Stimulated activated CD8-positive, alpha-beta memory T cell treated with anti-CD3 and anti-CD28 coated beads, Interleukin-4, amount 100 ng/mL, for 4 hours (primary cell): ENCODE measurements at regions not wholly inside any gene's neighbourhood (a gene's known extent, or its start where the extent isn't known, plus 50 kb on each side); places are given as distances from the start of the nearest gene placed in this dataset.

Experiments used
- DNase-seq, 2 donors: peaks; one replicate each; pipeline ENCODE4 v3.0.0-alpha.2; 2020; ENCODE audit warnings: low read depth in 2 of 2, low spot score in 1 of 2

DNA sequence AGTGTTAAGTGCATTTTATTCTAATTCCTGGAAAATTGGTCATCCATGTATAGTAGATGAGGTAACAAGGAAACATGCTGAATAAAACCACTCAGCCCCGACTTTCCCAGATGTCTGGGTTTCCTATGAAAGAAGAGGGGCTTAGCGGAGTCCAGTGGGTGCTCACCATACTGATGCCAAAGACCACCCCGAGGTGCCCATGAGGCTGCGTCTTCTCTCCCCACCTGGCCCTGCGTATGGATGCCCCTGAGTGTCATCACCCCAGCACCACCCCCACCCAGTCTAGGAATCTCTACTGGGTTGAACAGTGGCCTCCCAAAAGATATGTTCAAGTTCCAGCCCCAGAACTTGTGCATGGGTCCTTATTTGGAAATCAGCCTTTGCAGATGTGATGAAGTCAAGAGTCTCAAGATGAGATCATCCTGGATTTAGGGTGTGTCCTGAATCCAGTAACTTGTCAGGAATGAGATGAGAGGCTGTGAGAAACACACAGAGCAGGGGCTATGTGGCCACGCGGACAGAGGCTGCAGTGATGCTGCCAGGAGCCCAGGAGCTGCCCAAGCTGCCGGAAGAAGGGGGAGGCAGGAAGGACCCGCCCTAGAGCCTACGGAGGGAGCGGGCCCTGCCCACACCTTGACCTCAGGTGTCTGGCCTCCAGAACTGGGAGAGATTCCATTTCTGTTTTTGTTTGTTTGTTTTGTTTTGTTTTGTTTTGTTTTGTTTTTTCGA lies 124.6 kb upstream of the CDH4 start:
- DNase-seq, result no peak

DNA sequence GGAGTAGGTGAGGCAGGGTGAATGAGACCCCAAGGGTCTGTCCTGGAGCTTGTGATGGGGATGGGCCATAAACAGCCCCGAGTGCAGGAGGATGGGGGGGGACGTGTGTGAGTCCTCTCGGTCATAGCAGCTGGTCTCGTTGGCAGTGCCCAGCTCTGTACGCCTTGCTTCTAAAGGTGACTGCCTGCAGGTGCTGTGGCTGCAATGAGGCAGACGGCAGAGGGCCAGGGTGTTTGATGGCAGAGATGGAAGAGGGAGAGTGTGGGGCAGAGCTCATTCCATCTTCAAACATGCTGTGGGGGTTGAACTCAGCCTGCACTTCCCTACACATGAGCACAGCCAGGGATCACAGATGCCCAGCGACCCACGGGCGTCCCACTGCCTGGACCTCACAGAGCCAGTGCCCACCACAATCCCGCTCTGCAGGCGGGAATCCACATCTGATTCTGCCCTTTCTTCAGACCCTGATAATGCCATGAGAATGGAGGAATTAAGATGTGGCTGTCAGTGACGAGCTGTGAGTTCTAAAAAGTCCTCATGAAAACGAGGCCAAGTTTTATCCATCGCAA lies 123.3 kb upstream of the CDH4 start:
- DNase-seq, result no peak

DNA sequence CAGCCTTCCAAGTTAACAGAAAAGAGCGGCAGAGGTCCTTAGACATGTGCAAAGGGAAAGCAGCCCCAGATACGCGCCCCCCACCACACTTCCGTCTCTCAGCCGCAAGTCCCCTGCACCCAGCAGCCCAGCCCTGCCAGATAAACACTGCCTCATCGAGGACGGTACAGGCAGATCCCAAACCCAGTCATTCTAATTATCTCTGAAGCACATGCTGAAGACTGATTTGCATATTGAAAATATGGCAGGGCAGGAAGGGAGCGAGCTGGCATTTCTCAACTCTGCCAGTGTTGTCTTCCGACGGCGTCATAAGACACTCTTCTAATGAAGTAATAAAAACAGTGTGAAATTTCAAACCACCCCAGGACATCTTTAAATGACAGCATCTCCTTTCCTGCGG lies 122.8 kb upstream of the CDH4 start:
- no peak for DNase-seq

DNA sequence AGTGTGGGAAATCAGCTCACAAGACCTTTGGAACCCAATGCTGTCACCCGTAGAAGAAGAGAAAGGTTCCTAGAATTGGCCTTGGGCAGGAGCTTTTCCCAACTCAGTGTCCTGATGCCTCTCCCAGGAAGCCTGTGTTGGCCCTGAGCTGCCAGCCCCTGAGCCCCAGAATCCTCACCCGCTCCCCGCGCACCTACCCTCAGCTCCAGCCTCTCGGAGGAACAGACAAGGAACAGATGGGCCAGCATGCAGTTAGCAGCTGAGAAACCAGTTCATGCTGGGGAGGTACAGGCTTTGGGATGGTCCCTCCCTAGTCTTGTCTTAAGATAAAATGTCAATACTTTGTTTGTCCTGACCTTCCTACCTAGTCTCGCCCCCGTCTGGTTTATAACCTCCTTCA lies 121.9 kb upstream of the CDH4 start:
- DNase-seq, result no peak

DNA sequence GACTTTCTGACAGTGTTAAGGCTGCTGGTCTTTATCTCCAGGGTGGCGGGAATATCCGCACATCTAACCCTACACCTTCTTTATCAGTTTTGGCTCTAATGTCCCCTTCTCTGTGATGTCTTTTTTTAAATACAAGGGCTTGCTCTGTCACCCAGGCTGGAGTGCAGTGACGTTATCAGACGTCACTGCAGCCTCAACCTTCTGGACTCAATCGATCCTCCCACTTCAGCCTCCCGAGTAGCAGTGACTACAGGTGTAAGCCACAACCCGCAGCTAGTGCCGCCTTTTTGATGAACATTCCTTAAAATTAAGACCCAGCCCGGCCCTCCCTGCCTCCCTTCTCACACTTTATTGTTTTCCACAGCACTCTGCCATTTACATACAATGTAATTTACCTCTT lies 120.1 kb upstream of the CDH4 start:
- DNase-seq, result no peak

DNA sequence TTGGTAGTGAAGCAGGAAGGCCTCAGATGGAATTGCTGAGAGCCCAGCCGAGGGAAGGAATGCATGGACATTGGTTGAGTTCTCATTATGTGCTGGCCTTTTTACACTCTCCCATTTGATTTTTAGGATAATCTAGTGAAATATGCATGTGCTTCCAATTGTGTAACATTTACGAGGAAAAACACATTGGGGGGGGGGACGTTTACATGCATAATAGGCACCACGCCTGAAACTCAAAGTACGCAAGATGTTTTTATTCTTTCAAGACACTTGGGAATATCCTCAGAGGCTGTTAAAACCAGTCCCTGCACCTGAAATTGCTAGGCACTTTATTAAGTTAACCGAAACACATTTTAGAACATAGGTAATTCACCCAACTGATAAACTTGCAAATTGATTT lies 118.5 kb upstream of the CDH4 start:
- DNase-seq, result no peak

DNA sequence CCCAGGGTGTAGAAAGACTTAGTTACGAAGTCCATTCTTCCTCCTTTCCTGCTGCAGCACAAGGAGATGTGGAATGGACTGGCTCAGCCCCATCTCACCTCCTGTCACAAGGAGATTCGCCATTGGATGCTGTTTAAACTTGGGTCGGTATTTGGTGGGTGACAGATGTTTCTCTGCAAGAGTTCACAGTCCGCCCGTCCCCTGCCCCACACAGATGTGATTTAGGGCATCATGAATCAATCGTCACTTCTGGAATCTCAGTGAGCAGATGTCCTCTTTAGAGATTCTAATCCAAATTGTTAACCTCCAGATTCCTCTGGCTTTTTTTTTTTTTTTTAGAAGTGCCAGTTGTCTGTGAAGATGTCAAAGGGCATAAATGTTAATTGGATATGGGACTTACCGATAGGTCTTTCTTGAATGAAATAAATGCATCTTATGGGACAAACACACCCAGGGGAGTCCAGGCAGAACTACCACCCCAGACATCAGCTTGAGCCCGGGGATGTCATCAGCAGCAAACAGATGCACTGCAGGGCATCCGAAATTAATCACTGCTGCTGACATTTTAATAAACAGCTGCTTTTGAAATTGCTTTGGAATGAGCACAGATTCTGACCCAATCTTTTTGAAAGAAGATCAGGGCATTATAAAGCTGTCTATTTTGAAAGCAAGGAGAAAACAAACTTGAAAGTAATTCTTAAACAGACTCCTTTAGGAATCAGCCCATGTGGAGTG lies 117.6 kb upstream of the CDH4 start:
- no peak for DNase-seq

DNA sequence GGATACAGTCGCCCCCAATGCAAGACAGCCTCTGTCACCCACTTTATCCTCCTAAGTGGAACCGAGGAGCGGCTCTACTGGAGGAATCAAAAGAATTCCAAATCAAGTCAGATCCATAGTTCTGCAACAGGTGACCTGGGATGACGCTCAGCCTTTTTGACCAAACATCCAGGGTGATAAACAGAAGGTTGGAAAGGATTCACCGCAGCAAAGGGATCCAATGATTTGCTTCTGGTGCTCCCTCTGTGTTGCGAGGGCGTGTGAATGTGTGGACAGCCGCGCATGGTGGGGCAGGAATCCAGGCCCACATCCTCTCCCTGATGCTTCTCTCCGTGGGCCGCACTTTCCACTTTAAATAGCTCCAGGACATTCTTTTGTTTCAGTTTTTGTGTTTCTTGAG lies 116.8 kb upstream of the CDH4 start:
- no peak for DNase-seq

DNA sequence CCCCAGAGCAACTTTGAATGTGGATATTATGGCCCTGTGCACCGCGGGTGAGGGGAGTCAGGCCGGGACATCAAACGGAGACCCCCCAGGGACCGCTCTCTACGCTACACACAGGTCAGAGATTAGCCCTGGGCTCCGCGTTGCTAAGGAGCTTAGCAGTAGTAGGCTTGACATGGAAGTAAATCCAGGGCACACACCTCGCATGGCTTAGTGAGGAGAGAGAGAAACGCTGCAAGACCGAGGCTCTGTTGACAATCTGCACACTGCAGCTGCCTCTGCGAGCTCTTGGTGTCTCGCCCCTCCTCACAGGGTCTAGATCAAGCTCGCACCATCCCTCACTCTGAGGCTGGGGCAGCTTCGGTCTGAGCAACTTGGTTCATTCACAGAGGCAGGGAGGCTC lies 116.1 kb upstream of the CDH4 start:
- DNase-seq, result no peak

DNA sequence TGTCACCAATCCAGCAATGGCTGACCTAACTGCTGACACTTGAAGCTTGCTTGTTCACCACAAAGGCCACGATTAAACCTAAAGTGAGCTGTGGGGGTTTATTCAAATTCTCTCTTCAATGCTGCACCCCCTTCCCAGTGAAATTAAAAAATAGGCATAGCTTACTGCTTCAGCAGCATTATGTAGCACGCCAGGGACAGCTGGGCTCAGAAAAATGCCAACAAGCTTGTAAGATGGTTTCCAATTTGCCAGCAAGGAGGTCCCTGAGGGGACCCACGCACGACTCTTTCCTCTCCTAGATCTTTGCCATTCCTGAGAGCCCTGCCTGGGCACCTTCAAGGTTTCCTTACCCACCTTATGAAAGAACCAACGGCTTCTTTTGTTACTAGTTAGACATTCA lies 113.5 kb upstream of the CDH4 start:
- no peak for DNase-seq

DNA sequence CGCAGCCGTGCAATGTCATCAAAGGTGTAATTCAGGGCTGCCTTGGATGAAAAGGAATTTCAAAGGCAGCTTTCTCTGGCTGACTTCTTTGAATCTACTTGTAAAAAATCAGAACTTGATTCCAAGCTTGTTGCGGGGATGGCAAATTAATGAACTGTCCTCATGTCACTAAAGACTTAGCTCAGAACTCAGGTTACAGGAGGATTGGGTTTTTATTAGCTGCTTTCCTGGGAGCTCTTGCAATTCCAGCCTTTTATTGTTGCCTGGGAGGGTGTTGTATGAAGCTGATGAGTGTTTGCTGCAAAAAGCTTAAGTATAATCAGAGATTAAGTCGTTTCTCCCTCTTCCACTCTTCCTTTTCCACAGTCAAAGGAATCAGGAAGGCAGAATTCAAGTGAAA lies 113.0 kb upstream of the CDH4 start:
- no peak for DNase-seq

DNA sequence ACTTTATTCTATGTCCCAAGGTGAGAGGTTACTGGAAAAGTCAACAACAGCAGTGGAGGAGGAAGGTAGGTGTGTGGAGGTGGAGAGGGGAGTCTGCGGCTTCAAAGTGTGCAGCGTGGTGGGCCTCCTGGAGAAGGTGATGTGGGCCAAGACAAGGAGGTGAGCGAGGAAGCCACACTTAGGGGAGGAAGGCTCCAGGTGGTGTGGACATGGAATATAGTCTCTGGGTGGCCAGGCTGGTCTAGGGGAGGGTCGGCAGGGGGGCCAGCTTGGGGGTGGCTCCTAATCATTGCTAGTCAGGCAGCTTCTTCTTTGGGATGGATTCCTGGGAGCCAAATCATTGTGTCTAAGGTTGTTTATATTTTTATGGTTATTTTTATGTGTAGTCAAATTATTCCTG lies 111.5 kb upstream of the CDH4 start:
- DNase-seq, result no peak

DNA sequence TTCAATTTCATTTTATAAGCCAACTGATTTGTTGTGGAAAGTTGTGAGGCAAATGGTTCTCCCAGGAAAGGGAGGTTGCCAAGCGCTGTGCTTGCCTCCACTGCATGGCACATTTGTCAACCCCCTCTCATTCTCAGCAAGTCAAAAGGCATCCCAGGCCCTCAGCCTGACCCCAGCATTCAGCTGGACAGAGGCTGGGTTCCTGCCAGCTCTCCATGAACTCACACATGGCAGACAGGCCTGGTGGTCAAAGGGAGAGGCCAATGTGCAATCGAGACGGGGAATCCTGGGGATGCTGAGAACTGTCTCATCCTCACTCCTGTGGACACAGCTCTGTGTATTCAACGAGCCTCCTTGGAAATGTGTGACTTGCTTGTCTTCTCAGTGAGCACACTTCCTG lies 106.0 kb upstream of the CDH4 start:
- no peak for DNase-seq

DNA sequence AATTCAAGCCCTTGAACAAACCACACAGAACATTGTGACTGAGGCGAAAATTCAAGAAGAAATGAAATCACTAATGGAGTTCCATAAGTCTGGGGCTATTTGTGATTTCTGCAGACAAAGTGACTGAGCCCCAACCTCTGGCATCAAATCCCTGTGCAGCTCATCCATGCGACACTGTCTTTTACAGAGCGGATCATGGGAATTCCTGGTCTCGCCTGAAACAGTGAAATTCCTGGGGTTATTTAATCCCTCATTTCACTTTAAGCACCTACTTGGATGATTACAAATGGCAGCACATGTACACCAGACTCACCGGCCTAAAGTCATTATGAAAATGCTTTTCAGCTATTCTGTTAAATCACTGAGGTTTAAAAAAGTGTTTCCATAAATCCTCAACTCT lies 102.4 kb upstream of the CDH4 start:
- DNase-seq, result no peak

DNA sequence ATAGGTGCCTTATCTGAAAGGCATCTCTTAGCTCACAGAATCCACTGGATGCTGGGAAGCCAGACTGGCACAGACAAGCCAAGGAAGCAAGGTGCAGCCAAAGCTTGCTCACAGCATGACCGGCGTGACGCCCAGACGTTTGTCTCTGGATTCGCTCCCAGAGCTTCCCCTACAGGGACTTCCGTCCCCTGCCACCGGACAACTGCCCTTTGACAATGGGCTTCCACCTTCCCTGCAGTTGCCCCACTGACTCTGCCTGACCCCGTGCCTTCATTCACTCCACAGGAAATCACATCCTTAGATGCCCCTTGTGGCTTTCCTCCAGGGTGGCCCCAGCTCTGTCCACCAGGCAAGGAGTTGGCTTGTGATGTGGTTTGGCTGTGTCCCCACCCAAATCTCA lies 94.8 kb upstream of the CDH4 start:
- DNase-seq, result no peak

DNA sequence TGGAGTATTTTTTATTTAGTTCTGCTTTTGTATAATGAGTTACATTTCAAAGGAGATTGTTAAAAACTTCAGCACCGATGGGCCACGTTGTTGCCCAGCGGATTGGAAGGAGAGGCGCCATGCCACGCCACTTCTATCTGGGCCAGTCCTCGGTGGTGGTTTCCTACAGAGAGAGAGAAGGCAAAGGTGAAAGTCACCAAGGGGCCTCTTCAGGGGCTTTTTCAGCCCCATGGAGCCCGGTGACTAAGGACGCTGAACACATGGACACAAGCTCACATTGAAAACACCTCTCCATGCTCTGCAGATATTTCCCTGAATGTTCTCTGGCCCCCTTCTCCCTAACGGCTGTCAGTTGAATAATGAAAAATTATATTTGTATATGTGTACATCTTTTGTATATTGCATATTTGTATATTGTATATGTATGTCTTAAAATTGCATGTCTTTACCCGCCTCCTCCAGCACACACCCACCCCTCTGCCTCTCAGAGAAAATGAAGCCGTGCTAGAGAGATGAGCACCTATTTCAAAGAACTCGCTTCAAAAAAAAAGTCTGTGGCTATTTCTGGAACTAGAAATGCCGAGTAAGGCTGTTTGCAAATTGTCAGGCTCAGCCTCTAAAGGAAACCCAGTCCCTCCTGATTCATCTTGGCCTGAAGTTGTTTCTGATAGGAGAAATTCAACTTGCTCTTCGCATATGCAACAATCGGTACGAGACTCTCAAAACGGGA lies 91.9 kb upstream of the CDH4 start:
- no peak for DNase-seq

DNA sequence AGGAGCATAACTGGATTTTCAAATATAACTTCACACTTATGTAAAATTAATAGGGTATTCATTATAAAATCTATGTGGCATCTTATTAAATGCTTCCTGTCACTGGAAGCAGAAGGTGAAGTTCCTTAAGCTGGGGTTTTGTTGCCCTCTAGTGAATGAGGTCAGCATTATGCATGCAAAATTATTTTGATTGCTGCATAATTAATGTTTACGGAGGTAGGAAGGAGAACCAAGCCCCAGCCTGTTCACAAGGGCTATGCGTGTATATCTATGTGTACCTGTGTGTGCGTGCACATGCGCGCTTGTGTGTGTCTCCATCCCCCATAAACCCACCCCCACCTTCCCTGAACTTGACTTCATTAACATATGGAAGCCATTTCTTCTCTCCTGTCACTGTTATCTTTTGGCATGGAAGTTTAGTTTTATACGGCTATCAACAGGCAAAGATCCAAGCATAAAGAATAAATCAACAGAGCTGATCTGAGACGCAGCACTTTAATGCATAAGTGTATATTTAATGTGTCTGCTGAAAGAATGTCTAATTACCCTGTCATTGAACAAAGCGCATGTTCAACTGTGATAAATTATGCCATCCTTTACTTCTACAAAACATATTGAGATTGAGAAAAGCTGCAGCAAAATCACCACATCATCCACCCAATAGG lies 90.2 kb upstream of the CDH4 start:
- DNase-seq, result no peak

DNA sequence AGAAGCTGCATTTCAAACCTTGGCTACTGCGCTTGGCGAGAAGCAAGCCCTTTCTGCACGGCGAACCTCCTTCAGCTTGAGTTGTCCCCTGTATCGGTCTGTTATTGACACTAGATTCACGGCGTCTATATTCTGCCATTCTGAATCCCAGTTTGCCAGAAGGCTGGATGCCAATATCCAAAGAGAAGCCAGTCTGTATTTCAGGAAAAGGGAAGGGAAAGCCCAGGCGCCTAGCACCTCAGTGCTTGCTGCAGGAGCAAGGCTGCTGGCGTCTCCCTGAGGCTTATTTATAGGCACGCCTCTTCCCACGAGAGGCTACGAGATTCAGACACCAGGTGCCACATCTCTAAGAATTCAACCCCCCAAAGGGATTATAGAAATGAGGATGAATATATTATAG lies 89.6 kb upstream of the CDH4 start:
- DNase-seq, result no peak

DNA sequence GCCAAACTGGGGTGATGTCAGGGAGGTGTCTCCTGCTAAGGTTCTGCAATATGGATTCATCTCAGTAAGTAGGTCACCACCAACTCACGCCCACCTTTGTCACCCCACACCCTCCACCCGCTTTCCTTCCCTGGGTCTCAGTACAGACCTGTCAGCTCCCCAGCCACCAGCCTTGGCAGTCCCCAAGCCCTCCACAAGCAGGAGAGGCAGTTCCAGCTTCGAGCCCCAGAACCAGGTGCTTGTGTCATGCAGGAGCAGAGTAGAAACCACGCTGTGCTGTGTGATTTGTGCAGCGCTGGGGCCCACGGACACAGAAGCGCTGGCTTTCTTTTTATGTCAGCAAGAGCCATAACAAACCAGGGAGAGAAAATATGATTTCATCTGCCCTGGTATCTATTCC lies 89.0 kb upstream of the CDH4 start:
- no peak for DNase-seq

DNA sequence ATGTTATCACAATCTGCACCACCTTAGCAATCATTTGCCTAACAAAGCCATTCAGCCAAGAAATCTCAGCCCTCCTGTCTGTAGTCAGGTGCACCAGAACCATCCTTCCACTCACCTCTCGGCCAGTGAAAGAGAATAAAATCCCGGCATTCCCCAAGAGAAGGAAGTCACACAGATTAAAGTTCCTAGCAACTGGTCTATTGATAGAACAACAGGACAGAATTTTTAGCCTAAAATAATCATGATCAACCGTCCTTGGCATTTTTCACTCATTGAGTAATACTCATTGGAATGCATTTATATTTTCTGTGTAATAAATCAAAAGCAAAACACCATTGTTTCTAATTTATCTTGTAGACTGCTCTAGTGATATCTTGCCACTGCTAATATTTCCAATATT lies 85.7 kb upstream of the CDH4 start:
- DNase-seq, result no peak

DNA sequence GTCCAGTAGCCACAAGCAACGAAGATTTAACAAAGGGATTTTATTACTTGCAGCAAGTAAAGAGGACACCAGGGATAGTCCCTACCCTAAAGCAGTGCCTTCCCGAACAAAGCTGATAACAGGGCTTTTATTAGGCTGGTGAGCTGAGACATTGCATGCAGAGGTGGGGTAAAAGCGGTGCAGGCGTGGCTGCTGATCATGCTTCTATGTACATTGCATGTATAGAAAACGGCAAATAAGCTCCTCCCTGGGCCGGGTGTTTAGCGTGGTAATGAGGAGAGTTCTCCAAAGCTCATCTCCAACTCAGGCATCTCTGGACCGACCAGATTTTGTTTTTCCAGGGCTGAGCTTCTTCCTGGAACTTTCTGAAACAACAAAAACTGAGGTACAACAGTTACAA lies 83.5 kb upstream of the CDH4 start:
- no peak for DNase-seq

DNA sequence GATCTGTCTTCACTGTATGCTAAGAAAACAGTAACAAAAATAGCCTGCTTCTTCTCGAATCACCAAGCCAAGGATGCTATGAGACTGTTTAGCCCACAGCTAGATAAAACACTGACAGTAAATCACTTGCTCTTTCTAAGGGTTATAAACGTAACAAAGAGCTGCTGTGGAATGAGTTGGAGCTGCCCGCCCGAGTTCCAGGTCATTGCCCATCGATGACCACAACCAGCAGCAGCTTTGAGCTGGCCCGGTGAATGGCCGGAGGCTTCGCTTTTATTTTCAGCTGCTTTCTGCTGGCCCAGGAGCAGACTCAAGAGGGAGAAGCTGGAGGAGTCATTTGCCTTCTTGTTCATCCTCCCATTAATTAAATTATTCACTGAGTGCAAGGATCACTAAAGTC lies 82.2 kb upstream of the CDH4 start:
- DNase-seq, result no peak
